Ishikawa (cell line): ENCODE measurements at regions not wholly inside any gene's neighbourhood (a gene's known extent, or its start where the extent isn't known, plus 50 kb on each side); places are given as distances from the start of the nearest gene placed in this dataset.

Source experiments
- CEBPB ChIP-seq: IDR thresholded peaks from 2 replicates; pipeline ENCODE4 v1.6.1; 2012
- TCF12 ChIP-seq: IDR thresholded peaks from 2 replicates; pipeline ENCODE4 v1.6.1; 2012; ENCODE audit warnings: low read depth
- USF1 ChIP-seq: IDR thresholded peaks from 2 replicates; pipeline ENCODE4 v1.6.1; 2012

GRCh38 chr10:30773501-30773900, 143.9 kb upstream of the LYZL2 start:
- no peak for TF ChIP-seq USF1
- TF ChIP-seq CEBPB = no peak
- TF ChIP-seq TCF12 = no peak
